Inflammatory macrophage (primary cell): ENCODE measurements at regions not wholly inside any gene's neighbourhood (a gene's known extent, or its start where the extent isn't known, plus 50 kb on each side); places are given as distances from the start of the nearest gene placed in this dataset.
A peak's percentile ranks its signal among the peaks of the same experiment; 100 is the strongest.
"Not testable (repeated sequence)": the region's sequence is repeated elsewhere in the genome, so short reads cannot be mapped to it uniquely, and the experiment has no call there.

Source experiments
- DNase-seq, 2 donors: peaks; one replicate each; pipeline ENCODE4 v3.0.0-alpha.2; 2020 to 2022

GRCh38 chr10:2887391-2888070, 179.8 kb upstream of the PFKP start:
- DNase-seq = no peak

DNA sequence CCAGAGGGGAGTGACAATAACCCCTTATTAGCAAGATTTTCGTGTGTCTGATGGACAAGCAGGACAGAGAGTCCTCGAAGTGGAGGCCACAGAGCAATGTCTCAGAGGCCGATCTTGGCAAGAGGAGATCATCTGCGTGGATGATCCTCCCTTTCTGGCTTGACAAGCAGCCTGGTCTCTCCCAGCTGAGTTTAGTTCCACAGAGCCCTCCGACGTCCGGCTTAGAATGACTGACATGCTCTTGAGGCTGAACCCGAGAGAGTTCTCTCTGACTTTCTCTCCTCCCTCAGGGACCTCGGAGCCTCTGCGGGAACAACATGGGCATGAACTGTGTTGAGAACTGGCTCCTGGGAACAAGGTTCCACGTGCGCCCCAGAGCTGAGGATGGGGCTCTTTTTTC, 180.7 kb upstream of the PFKP start:
- no peak for DNase-seq

GRCh38 chr10:2885288-2886278, 181.8 kb upstream of the PFKP start:
- DNase-seq = no peak

DNA sequence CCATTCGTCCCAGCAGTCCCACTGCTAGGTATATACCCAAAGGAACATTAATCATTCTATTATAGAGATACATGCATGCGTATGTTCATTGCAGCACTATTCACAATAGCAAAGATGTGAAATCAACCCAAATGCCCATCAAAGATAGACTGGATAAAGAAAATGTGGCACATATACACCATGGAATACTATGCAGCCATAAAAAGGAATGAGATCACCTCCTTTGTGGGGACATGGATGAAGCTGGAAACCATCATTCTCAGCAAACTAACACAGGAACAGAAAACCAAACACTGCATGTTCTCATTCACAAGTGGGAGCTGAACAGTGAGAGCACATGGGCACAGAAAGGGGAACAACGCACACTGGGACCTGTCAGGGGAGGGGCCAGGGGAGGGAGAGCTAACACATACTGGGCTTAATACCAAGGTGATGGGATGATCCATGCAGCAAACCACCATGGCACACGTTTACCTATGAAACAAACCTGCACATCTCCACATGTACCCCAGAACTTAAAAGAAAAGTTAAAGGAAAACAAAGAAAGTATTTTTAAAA, 183.3 kb upstream of the PFKP start:
- peak in 1 of 2 donors; percentile 13 for DNase-seq

GRCh38 chr10:2883238-2883637, 184.1 kb upstream of the PFKP start:
- DNase-seq = no peak

GRCh38 chr10:2882628-2883027, 184.7 kb upstream of the PFKP start:
- DNase-seq = no peak

DNA sequence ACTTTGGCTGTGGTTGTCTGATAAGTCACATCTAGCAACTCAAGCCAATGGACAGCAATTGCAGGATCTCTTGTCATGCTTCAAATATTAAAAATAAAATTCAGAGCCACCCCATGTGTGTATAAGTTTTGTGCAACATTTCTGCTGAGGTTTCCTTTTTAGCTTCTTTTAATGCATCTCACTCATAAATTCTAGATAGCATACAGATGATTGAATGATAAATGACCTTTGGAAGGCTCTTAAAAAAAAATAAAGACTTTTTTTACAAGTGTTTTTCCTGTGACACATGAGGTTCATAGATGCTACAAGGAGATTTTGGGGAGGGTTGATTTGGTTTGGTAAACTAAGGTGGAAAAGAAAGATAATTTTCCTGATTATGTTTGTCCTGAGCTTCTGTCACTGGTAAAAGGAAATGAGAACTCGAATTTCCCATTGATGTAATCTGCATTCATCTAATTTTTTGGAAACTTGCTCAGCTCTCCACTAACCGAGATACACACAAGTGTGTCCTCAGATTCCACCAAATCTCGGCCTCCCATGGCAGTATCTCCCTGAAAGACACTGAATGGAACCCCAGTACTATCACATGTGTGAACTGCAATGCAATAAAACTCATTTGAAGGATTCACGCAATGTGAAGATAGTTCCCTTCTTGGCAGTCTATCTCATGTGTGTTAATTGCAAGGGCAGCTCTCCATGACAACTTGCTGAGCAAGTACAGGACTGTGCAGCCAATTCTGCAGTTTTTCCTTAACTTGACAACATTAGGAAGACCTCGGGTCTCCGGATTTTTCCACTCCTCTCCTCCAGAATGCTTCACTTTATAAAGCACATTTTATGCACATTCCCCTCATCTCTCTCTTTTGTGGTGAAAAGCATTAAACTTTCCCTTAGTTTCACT, 185.4 kb upstream of the PFKP start:
- DNase-seq = no peak

DNA sequence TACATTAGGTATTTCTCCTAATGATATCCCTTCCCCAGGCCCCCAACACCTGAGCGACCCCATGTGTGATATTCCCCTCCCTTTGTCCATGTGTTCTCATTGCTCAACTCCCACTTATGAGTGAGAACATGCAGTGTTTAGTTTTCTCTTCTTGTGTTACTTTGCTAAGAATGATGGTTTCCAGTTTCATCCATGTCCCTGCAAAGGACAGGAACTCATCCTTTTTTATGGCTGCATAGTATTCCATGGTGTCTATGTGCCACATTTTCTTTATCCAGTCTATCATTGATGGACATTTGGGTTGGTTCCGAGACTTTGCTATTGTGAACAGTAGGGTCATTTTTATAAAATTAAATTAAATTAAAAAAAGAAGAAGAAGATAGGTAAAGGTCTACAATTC, 187.3 kb upstream of the PFKP start:
- not testable (repeated sequence) for DNase-seq

DNA sequence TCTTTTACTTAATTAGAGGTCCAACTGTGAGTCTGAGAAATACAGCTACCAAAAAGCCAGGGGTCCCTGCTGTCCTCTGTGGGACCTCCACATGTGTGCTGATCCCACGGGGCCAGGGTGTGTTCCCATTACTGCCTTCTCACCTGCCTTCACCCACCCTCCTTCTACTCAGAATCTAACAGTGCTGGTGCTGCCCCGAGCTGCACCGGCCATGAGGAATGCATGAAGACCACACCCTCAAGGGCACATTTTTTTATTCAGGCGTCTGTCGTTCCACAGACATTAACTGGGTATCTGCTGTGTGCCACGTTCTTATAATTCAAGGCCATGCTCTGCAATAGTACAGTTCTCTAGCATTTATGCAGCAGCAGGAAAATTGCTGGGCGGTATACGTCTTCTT, 188.5 kb upstream of the PFKP start:
- no peak for DNase-seq

DNA sequence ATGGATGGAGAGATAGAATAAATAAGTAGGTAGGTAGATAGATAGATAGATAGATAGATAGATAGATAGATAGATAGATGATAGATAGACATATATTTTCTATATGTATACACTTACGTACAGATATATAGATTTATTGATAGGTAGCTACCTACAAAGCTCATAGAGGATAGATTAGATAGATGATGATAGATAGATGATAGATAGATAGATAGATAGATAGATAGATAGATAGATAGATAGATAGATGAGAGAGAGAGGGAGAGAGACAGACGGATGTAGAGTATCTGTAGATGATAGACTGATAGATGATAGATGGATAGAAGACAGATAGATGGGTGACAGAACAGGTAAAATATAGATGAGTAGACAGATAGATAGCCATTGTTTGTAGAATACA, 191.3 kb upstream of the PFKP start:
- DNase-seq = no peak

- DNase-seq = no peak
Observed at GRCh38 chr10:2874963-2875362, 192.4 kb upstream of the PFKP start.

- DNase-seq = no peak
Observed at GRCh38 chr10:2873769-2874168, 193.6 kb upstream of the PFKP start.

- no peak for DNase-seq
Observed at GRCh38 chr10:2871673-2872219, 195.6 kb upstream of the PFKP start.

- DNase-seq = no peak
Observed at GRCh38 chr10:2870654-2871053, 196.7 kb upstream of the PFKP start.

GRCh38 chr10:2867788-2868299, 199.5 kb upstream of the PFKP start:
- no peak for DNase-seq

GRCh38 chr10:2866569-2866968, 200.8 kb upstream of the PFKP start:
- DNase-seq = no peak

DNA sequence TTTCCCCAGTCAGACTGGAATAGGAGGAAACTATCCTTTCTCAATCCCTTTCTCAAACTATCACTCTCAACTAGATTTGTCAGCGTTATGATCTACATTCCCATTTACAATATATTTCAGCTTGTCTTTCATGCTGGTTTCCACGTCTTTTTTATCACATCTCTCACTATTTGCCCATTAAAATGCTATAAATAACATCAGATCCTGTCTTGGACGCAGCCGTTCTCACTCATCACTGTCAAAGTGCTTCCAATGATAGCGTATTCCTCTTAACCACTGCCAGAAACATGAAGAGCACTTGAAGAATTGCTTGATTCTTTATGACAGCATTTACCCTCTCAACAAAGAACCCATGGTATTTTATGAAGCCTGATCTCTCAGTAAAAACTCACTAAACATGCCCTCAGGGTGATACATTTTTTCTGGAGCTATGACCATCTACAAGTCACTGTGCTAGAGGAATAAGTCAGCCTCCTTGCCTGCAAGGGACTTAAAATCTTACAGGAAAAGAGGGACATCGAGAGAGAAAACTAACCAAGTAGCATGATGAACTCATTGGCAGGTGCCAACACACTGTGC, 205.6 kb upstream of the PFKP start:
- DNase-seq = no peak

GRCh38 chr10:2858452-2858851, 208.9 kb upstream of the PFKP start:
- no peak for DNase-seq

DNA sequence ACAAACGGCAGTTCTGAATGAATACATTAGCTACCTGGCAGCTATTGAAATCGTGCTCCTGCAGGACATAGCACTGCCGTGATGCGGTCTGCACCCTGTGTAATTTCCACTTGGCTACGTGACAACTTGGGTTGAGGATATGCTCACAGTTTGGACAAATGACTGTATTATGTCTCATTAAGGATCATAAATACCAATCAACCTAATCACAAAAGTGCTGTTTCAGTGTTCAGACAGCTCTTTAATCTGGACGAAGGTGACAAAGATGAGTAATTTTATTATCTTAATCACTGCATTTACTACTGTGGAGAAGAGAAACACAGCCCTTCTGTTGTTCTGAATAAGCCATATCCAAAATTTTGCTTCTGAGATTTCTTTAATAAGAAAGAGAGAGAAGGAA, 210.8 kb upstream of the PFKP start:
- no peak for DNase-seq

- no peak for DNase-seq
Observed at GRCh38 chr10:2852574-2853323, 214.6 kb upstream of the PFKP start.

DNA sequence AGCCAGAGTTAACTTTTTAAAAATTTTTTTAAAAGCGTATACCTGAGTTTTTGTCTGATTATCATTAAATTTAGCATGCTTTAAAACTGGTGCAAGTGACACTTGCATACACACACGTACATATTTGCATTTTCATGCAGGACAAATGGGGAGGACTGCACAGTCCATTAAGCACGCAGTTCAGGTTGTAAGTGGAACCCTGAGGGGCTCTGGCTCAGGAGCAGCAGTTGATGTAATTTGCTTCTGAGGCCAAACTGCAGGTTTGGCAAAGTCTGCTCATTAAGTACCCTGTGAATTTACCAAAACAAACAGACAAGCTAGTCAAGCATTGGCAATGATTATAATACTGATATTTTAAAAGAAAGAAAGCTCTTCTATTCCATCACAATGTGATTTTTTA, 215.8 kb upstream of the PFKP start:
- no peak for DNase-seq
